ENCODE measurements at regions not wholly inside any gene's neighbourhood (a gene's known extent, or its start where the extent isn't known, plus 50 kb on each side); places are given as distances from the start of the nearest gene placed in this dataset.

GRCh38 chr3:44065311-44066094 lies 176.2 kb upstream of the TOPAZ1 start:
- Histone ChIP-seq H2BK20ac (ENCODE audit: low read depth, low read length, poor library complexity, severe bottlenecking) (no peak overlapping the region), H2BK120ac (ENCODE audit: low read depth, low read length, poor library complexity, severe bottlenecking) (no peak overlapping the region), H3T11ph (ENCODE audit: low read length) (no peak overlapping the region), H3K79me2 (ENCODE audit: insufficient read depth, low read length) (no peaks in the 10 kb centered on the region), H3K9ac (ENCODE audit: extremely low read depth, insufficient read length, low read length) (no peak overlapping the region), H2BK5ac (ENCODE audit: insufficient read length, low read length) (no peak overlapping the region), H4K8ac (replicated peaks; ENCODE audit: insufficient read length, low read depth, low read length) (no peak overlapping the region), H4K91ac (ENCODE audit: insufficient read length, low read depth, low read length) (no peak overlapping the region), H3K23ac (ENCODE audit: insufficient read length, low read depth, low read length) (no peak overlapping the region), H3K9me3 (ENCODE audit: control insufficient read depth, low read depth, low read length) (no peaks in the 10 kb centered on the region), H3K27ac (ENCODE audit: insufficient read length, low read depth, low read length) (no peak overlapping the region), H4K20me1 (ENCODE audit: control insufficient read depth, insufficient read depth, insufficient read length) (no peaks in the 10 kb centered on the region), H3K56ac (ENCODE audit: insufficient read length, low read depth, low read length) (no peak overlapping the region), H3K4me2 (ENCODE audit: insufficient read depth, insufficient read length, low read length) (no peak overlapping the region), H3K79me1 (ENCODE audit: insufficient read depth, low read depth, low read length, poor library complexity, severe bottlenecking) (no peaks in the 10 kb centered on the region), H3K18ac (ENCODE audit: insufficient read length, low read depth, low read length) (no peak overlapping the region), H3K23me2 (ENCODE audit: insufficient read length, low read depth, low read length, poor library complexity, severe bottlenecking) (no peaks in the 10 kb centered on the region), H3K4me1 (ENCODE audit: insufficient read depth, low read length) (no peaks in the 10 kb centered on the region; the same call in 1 of the 2 replicates), H3K27me3 (ENCODE audit: insufficient read depth, low read length) (no peaks in the 10 kb centered on the region), H3K4ac (ENCODE audit: low read depth, low read length) (no peak overlapping the region), H3K14ac (ENCODE audit: insufficient read depth, low read length) (no peak overlapping the region), H2AK5ac (ENCODE audit: insufficient read length, low read length) (no peak overlapping the region), H2AFZ (ENCODE audit: low read length) (no peak overlapping the region), H2BK12ac (ENCODE audit: insufficient read length, low read depth, low read length) (no peak overlapping the region), H2BK15ac (ENCODE audit: low read depth, low read length) (no peak overlapping the region), H4K5ac (ENCODE audit: insufficient read length, low read depth, low read length) (no peak overlapping the region)
- H3K27me3 Mint-ChIP-seq (ENCODE audit: low read depth): no peaks in the 10 kb centered on the region; the same call in none of the 2 replicates
- peaks cover 17 to 18% of the 10 kb centered on the region in 2 experiments for H3K4me1 Mint-ChIP-seq
- peak overlapping the region in 2 of 3 experiments; percentile 41 to 77; a peak in 2 of 7 replicates for H3K27ac Mint-ChIP-seq
- peak; percentile 54 for DNase-seq
- TF ChIP-seq CTCF (conservative IDR thresholded peaks at IDR 0.05): peak; percentile 57
- no CpG with 5 or more reads among the region's 10 CpGs for WGBS (ENCODE audit: extremely low coverage, insufficient read length, low lambda C conversion rate)
- no peak overlapping the region for H3K4me3 Mint-ChIP-seq
- no peaks in the 10 kb centered on the region for H3K9me3 Mint-ChIP-seq
- no peaks in the 10 kb centered on the region for H3K36me3 Mint-ChIP-seq (ENCODE audit: insufficient read depth in 1 of 3, low read depth in 3 of 3)

Measured in H9 (cell line).